Keratinocyte (primary cell): ENCODE measurements at regions not wholly inside any gene's neighbourhood (a gene's known extent, or its start where the extent isn't known, plus 50 kb on each side); places are given as distances from the start of the nearest gene placed in this dataset.

Source experiments
- EZH2 ChIP-seq: IDR thresholded peaks from one replicate; pipeline ENCODE4 v1.6.1; 2012; ENCODE audit warnings: inconsistent platforms, mild to moderate bottlenecking, low read length, moderate library complexity
- TF ChIP-seq, protein P1 (sequence below), 3 experiments: IDR thresholded peaks in 1 of 3; conservative IDR thresholded peaks in 1 of 3; optimal IDR thresholded peaks in 1 of 3; 2 replicates in 2 of 3; 3 replicates in 1 of 3; pipeline versions ENCODE3 to v1.5.1; 2011; ENCODE audit warnings: low read length in 3 of 3, mild to moderate bottlenecking in 3 of 3, moderate library complexity in 2 of 3, control low read depth in 1 of 3, inconsistent platforms in 1 of 3; ENCODE audit not compliant: insufficient read depth in 2 of 3; ENCODE audit errors: extremely low read depth in 1 of 3

DNA sequence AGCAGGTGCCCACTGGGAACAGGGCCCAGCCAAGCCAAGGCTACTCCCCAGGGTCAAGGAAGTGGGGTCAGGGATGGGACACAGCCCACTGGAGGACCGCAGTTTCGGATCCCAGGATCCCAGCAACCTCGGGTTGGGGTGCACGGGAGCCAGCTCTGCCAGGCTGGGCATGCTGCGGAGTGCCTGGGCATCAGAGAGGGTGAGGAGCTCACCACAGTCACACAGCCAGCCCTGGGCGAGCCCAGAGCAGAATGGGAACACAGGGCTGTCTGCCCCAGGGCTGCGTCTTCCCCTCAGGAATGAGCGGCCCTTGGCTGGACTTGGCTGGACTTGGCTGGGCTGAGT, 74.3 kb upstream of the SLCO4A1 start:
- TF ChIP-seq, protein P1, sequence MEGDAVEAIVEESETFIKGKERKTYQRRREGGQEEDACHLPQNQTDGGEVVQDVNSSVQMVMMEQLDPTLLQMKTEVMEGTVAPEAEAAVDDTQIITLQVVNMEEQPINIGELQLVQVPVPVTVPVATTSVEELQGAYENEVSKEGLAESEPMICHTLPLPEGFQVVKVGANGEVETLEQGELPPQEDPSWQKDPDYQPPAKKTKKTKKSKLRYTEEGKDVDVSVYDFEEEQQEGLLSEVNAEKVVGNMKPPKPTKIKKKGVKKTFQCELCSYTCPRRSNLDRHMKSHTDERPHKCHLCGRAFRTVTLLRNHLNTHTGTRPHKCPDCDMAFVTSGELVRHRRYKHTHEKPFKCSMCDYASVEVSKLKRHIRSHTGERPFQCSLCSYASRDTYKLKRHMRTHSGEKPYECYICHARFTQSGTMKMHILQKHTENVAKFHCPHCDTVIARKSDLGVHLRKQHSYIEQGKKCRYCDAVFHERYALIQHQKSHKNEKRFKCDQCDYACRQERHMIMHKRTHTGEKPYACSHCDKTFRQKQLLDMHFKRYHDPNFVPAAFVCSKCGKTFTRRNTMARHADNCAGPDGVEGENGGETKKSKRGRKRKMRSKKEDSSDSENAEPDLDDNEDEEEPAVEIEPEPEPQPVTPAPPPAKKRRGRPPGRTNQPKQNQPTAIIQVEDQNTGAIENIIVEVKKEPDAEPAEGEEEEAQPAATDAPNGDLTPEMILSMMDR (optimal IDR thresholded peaks at IDR 0.05 in 1 of 3, IDR thresholded peaks at IDR 0.05 in 1 of 3, conservative IDR thresholded peaks at IDR 0.05 in 1 of 3; ENCODE audit: extremely low read depth in 1 of 3, insufficient read depth in 2 of 3, low read length in 3 of 3): no peak
- no peak for TF ChIP-seq EZH2
